Right hindlimb (tissue), 1 donor: ENCODE measurements at regions not wholly inside any gene's neighbourhood (a gene's known extent, or its start where the extent isn't known, plus 50 kb on each side); places are given as distances from the start of the nearest gene placed in this dataset.
"Not testable (repeated sequence)": the region's sequence is repeated elsewhere in the genome, so short reads cannot be mapped to it uniquely, and the experiment has no call there.

Source experiments
- DNase-seq: peaks from one replicate; pipeline ENCODE4 v3.0.0-alpha.2; 2018

GRCh38 chr6:125354649-125355048, 52.9 kb upstream of the HDDC2 start:
- no peak for DNase-seq

- DNase-seq = no peak
These were observed 55.1 kb upstream of the HDDC2 start for GRCh38 chr6:125356884-125357283.

GRCh38 chr6:125357515-125358256, 55.9 kb upstream of the HDDC2 start:
- DNase-seq = peak; percentile 72

- DNase-seq = no peak
These were observed 57.1 kb upstream of the HDDC2 start for GRCh38 chr6:125358898-125359297.

GRCh38 chr6:125361868-125362267, 60.1 kb upstream of the HDDC2 start:
- no peak for DNase-seq

GRCh38 chr6:125363039-125363823, 61.5 kb upstream of the HDDC2 start:
- DNase-seq = peak; percentile 80

GRCh38 chr6:125363824-125364165, 62.0 kb upstream of the HDDC2 start:
- no peak for DNase-seq

GRCh38 chr6:125365230-125365629, 63.5 kb upstream of the HDDC2 start:
- no peak for DNase-seq

- DNase-seq = no peak
These were observed 65.4 kb upstream of the HDDC2 start for GRCh38 chr6:125367036-125367782.

- no peak for DNase-seq
These were observed 68.6 kb upstream of the HDDC2 start for GRCh38 chr6:125370343-125370742.

GRCh38 chr6:125375013-125375412, 73.2 kb upstream of the HDDC2 start:
- no peak for DNase-seq

GRCh38 chr6:125375821-125376220, 74.1 kb upstream of the HDDC2 start:
- no peak for DNase-seq

- DNase-seq = peak; percentile 26
These were observed 75.9 kb upstream of the HDDC2 start for GRCh38 chr6:125377621-125378020.

- no peak for DNase-seq
These were observed 77.4 kb upstream of the HDDC2 start for GRCh38 chr6:125379174-125379573.

GRCh38 chr6:125380474-125380873, 78.7 kb upstream of the HDDC2 start:
- DNase-seq = no peak

GRCh38 chr6:125386337-125386736, 84.6 kb upstream of the HDDC2 start:
- not testable (repeated sequence) for DNase-seq

GRCh38 chr6:125392682-125393081, 90.9 kb upstream of the HDDC2 start:
- DNase-seq = no peak

- DNase-seq = no peak
These were observed 91.7 kb upstream of the HDDC2 start for GRCh38 chr6:125393449-125393858.

- DNase-seq = no peak
These were observed 105.0 kb upstream of the HDDC2 start for GRCh38 chr6:125406741-125407140.

GRCh38 chr6:125414507-125414906, 112.7 kb upstream of the HDDC2 start:
- no peak for DNase-seq

GRCh38 chr6:125415913-125416312, 114.1 kb upstream of the HDDC2 start:
- no peak for DNase-seq

GRCh38 chr6:125421836-125422235, 120.1 kb upstream of the HDDC2 start:
- DNase-seq = peak; percentile 23

- no peak for DNase-seq
These were observed 121.3 kb upstream of the HDDC2 start for GRCh38 chr6:125423047-125423446.

- DNase-seq = no peak
These were observed 130.2 kb upstream of the HDDC2 start for GRCh38 chr6:125431971-125432370.
